Sigmoid colon (tissue), 4 donors: ENCODE measurements at regions not wholly inside any gene's neighbourhood (a gene's known extent, or its start where the extent isn't known, plus 50 kb on each side); places are given as distances from the start of the nearest gene placed in this dataset.

Source experiments
- EP300 ChIP-seq, 4 donors: sonication (generic); formaldehyde crosslinking; IDR thresholded peaks; one replicate each; pipeline ENCODE4 v1.6.1; 2017; ENCODE audit warnings: antibody characterized with exemption in 4 of 4
- POLR2A ChIP-seq, 2 donors: fragments of 450-650 bp; IDR thresholded peaks; one replicate each; pipeline ENCODE4 v1.6.1; 2016; ENCODE audit warnings: antibody characterized with exemption in 2 of 2, mild to moderate bottlenecking in 2 of 2, moderate library complexity in 2 of 2
- POLR2AphosphoS5 ChIP-seq, 4 donors: sonication (generic); formaldehyde crosslinking; IDR thresholded peaks; one replicate each; pipeline ENCODE4 v1.6.1; 2017; ENCODE audit warnings: antibody characterized with exemption in 4 of 4
- TF ChIP-seq, protein P1 (sequence below), 4 experiments: fragments of 450-650 bp in 3 of 4; fragments of 200-600 bp in 1 of 4; IDR thresholded peaks; one replicate each; pipeline ENCODE4 v1.5.1; 2016 to 2019; ENCODE audit warnings: antibody characterized with exemption in 4 of 4, mild to moderate bottlenecking in 3 of 4, moderate library complexity in 2 of 4

- TF ChIP-seq, protein P1, sequence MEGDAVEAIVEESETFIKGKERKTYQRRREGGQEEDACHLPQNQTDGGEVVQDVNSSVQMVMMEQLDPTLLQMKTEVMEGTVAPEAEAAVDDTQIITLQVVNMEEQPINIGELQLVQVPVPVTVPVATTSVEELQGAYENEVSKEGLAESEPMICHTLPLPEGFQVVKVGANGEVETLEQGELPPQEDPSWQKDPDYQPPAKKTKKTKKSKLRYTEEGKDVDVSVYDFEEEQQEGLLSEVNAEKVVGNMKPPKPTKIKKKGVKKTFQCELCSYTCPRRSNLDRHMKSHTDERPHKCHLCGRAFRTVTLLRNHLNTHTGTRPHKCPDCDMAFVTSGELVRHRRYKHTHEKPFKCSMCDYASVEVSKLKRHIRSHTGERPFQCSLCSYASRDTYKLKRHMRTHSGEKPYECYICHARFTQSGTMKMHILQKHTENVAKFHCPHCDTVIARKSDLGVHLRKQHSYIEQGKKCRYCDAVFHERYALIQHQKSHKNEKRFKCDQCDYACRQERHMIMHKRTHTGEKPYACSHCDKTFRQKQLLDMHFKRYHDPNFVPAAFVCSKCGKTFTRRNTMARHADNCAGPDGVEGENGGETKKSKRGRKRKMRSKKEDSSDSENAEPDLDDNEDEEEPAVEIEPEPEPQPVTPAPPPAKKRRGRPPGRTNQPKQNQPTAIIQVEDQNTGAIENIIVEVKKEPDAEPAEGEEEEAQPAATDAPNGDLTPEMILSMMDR (IDR thresholded peaks at IDR 0.05) = no peak
- TF ChIP-seq POLR2A (IDR thresholded peaks at IDR 0.05) (no peak), POLR2AphosphoS5 (IDR thresholded peaks at IDR 0.05) (no peak), EP300 (IDR thresholded peaks at IDR 0.05) (no peak)
Observed at GRCh38 chr5:56700711-56701110, 114.6 kb upstream of the MAP3K1 start.
